ENCODE measurements at regions not wholly inside any gene's neighbourhood (a gene's known extent, or its start where the extent isn't known, plus 50 kb on each side); places are given as distances from the start of the nearest gene placed in this dataset.

- ATAC-seq (ENCODE audit: low read depth) (no peak), DNase-seq (ENCODE audit: low spot score) (no peak)
- no peak overlapping the region for H3K27ac ChIP-seq (ENCODE audit: poor library complexity, severe bottlenecking)
- H3K4me1 ChIP-seq (ENCODE audit: insufficient read depth, poor library complexity, severe bottlenecking), result no peaks in the 10 kb centered on the region
- no peaks in the 10 kb centered on the region for H3K9me3 ChIP-seq (ENCODE audit: severe bottlenecking)
- H3K36me3 ChIP-seq (ENCODE audit: low read depth), result no peaks in the 10 kb centered on the region
- no peak for TF ChIP-seq CTCF (IDR thresholded peaks at IDR 0.05; ENCODE audit: poor library complexity, severe bottlenecking)
- peaks cover 3% of the 10 kb centered on the region for H3K27me3 ChIP-seq (ENCODE audit: insufficient read depth, poor library complexity, severe bottlenecking)
- no peak overlapping the region for H3K4me3 ChIP-seq (ENCODE audit: severe bottlenecking)
Observed at GRCh38 chr6:41408982-41409381, 73.6 kb downstream of the NCR2 start.

- no peaks in the 10 kb centered on the region for H3K4me1 ChIP-seq (ENCODE audit: insufficient read depth, poor library complexity, severe bottlenecking)
- no peak overlapping the region for H3K27ac ChIP-seq (ENCODE audit: poor library complexity, severe bottlenecking)
- no peaks in the 10 kb centered on the region for H3K36me3 ChIP-seq (ENCODE audit: low read depth)
- no peaks in the 10 kb centered on the region for H3K9me3 ChIP-seq (ENCODE audit: severe bottlenecking)
- TF ChIP-seq CTCF (IDR thresholded peaks at IDR 0.05; ENCODE audit: poor library complexity, severe bottlenecking), result no peak
- ATAC-seq (ENCODE audit: low read depth), result no peak
- no peak overlapping the region for H3K4me3 ChIP-seq (ENCODE audit: severe bottlenecking)
- peaks cover 3% of the 10 kb centered on the region for H3K27me3 ChIP-seq (ENCODE audit: insufficient read depth, poor library complexity, severe bottlenecking)
- DNase-seq (ENCODE audit: low spot score), result no peak
Observed at GRCh38 chr6:41409489-41409888, 74.1 kb downstream of the NCR2 start.

GRCh38 chr6:41411961-41412360 lies 76.6 kb downstream of the NCR2 start:
- no peak for DNase-seq (ENCODE audit: low spot score)
- no peaks in the 10 kb centered on the region for H3K36me3 ChIP-seq (ENCODE audit: low read depth)
- no peak overlapping the region for H3K4me3 ChIP-seq (ENCODE audit: severe bottlenecking)
- TF ChIP-seq CTCF (IDR thresholded peaks at IDR 0.05; ENCODE audit: poor library complexity, severe bottlenecking), result no peak
- no peak for ATAC-seq (ENCODE audit: low read depth)
- H3K27me3 ChIP-seq (ENCODE audit: insufficient read depth, poor library complexity, severe bottlenecking), result peaks cover 20% of the 10 kb centered on the region
- no peak overlapping the region for H3K27ac ChIP-seq (ENCODE audit: poor library complexity, severe bottlenecking)
- H3K4me1 ChIP-seq (ENCODE audit: insufficient read depth, poor library complexity, severe bottlenecking), result no peaks in the 10 kb centered on the region
- H3K9me3 ChIP-seq (ENCODE audit: severe bottlenecking), result no peaks in the 10 kb centered on the region

GRCh38 chr6:41413250-41413649 lies 77.8 kb downstream of the NCR2 start:
- H3K9me3 ChIP-seq (ENCODE audit: severe bottlenecking), result no peaks in the 10 kb centered on the region
- no peak for TF ChIP-seq CTCF (IDR thresholded peaks at IDR 0.05; ENCODE audit: poor library complexity, severe bottlenecking)

GRCh38 chr6:41416501-41416837 lies 81.1 kb downstream of the NCR2 start:
- Histone ChIP-seq H3K36me3 (ENCODE audit: low read depth) (no peaks in the 10 kb centered on the region), H3K9me3 (ENCODE audit: severe bottlenecking) (no peaks in the 10 kb centered on the region), H3K4me1 (ENCODE audit: insufficient read depth, poor library complexity, severe bottlenecking) (no peaks in the 10 kb centered on the region), H3K4me3 (ENCODE audit: severe bottlenecking) (no peak overlapping the region), H3K27me3 (ENCODE audit: insufficient read depth, poor library complexity, severe bottlenecking) (peaks cover 39% of the 10 kb centered on the region), H3K27ac (ENCODE audit: poor library complexity, severe bottlenecking) (no peak overlapping the region)
- DNase-seq (ENCODE audit: low spot score) (no peak), ATAC-seq (ENCODE audit: low read depth) (no peak)
- TF ChIP-seq CTCF (IDR thresholded peaks at IDR 0.05; ENCODE audit: poor library complexity, severe bottlenecking), result no peak

More at GRCh38 chr6:41413250-41413649, 77.8 kb downstream of the NCR2 start:
- Histone ChIP-seq H3K27me3 (ENCODE audit: insufficient read depth, poor library complexity, severe bottlenecking) (peaks cover 25% of the 10 kb centered on the region), H3K36me3 (ENCODE audit: low read depth) (no peaks in the 10 kb centered on the region), H3K27ac (ENCODE audit: poor library complexity, severe bottlenecking) (no peak overlapping the region), H3K4me1 (ENCODE audit: insufficient read depth, poor library complexity, severe bottlenecking) (no peaks in the 10 kb centered on the region), H3K4me3 (ENCODE audit: severe bottlenecking) (no peak overlapping the region)
- no peak for ATAC-seq (ENCODE audit: low read depth)
- no peak for DNase-seq (ENCODE audit: low spot score)

All from RWPE2 (cell line).